Breast epithelium (tissue), 4 donors: ENCODE measurements at regions not wholly inside any gene's neighbourhood (a gene's known extent, or its start where the extent isn't known, plus 50 kb on each side); places are given as distances from the start of the nearest gene placed in this dataset.

Experiments used
- DNase-seq, 2 donors: peaks; one replicate each; pipeline ENCODE4 v3.0.0-alpha.2; 2019; ENCODE audit warnings: low spot score in 2 of 2
- H3K27ac ChIP-seq, 2 donors: fragments of 200-600 bp; sonication (generic) in 1 of 2; one replicate each; pipeline ENCODE4 v1.5.1; 2016 to 2019; ENCODE audit warnings: mild to moderate bottlenecking in 1 of 2
- H3K27me3 ChIP-seq, 2 donors: fragments of 200-600 bp; sonication (generic) in 1 of 2; one replicate each; pipeline versions ENCODE4 v1.5.1 to v1.6.0; 2017 to 2019; ENCODE audit warnings: control low read depth in 1 of 2, mild to moderate bottlenecking in 1 of 2
- H3K36me3 ChIP-seq: fragments of 200-600 bp; one replicate; pipeline ENCODE4 v1.5.1; 2019
- H3K4me1 ChIP-seq, 2 donors: fragments of 200-600 bp; sonication (generic); one replicate each; pipeline ENCODE4 v1.5.1; 2016 to 2019; ENCODE audit warnings: control low read depth in 1 of 2
- H3K4me3 ChIP-seq, 3 donors: fragments of 200-600 bp; sonication (generic); 1 replicate in 2 of 3; 2 replicates in 1 of 3; pipeline ENCODE4 v1.5.1; 2016 to 2019; ENCODE audit warnings: mild to moderate bottlenecking in 3 of 3, moderate library complexity in 2 of 3
- H3K9me3 ChIP-seq, 2 donors: fragments of 200-600 bp; sonication (generic) in 1 of 2; one replicate each; pipeline ENCODE4 v1.5.1; 2016 to 2019; ENCODE audit warnings: control low read depth in 1 of 2
- POLR2A ChIP-seq: fragments of 450-650 bp; IDR thresholded peaks from one replicate; pipeline ENCODE4 v1.6.1; 2016; ENCODE audit warnings: antibody characterized with exemption, mild to moderate bottlenecking, moderate library complexity
- POLR2AphosphoS5 ChIP-seq, 3 donors: sonication (generic); formaldehyde crosslinking; IDR thresholded peaks; one replicate each; pipeline ENCODE4 v1.6.1; 2017; ENCODE audit warnings: antibody characterized with exemption in 3 of 3
- intact Hi-C: fragments of 100-400 bp; cut with DNase I; formaldehyde crosslinking; loops from one replicate; pipeline ENCODE4 v1.15.1; 2023; ENCODE audit warnings: low total_unique reads
- TF ChIP-seq, protein P1 (sequence below), 3 donors: fragments of 450-650 bp; IDR thresholded peaks; one replicate each; pipeline ENCODE4 v1.5.1; 2016 to 2017; ENCODE audit warnings: antibody characterized with exemption in 3 of 3, mild to moderate bottlenecking in 3 of 3, moderate library complexity in 3 of 3

DNA sequence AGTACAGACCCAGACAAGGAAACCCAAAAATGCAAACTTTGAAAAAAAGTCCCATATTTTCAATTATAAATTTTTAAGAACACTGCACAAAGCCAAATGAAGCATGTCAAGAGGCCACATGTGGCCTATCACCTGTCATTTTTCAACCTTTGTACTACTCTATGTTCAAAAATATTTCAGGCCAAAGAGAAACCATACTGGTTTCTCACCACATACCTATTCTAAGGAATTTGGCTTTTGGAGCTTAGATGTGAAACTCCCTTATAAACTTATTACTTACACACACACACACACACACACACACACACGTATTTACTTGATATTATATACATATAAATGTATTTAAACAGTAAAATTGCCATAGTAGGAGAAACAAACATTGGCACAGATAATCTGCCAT is 338.7 kb downstream of the TXNL1 start:
- Histone ChIP-seq H3K36me3 (no peaks in the 10 kb centered on the region), H3K4me1 (no peaks in the 10 kb centered on the region), H3K27me3 (no peaks in the 10 kb centered on the region), H3K4me3 (no peak overlapping the region), H3K27ac (no peak overlapping the region), H3K9me3 (no peaks in the 10 kb centered on the region)
- no peak for TF ChIP-seq POLR2AphosphoS5 (IDR thresholded peaks at IDR 0.05)
- TF ChIP-seq POLR2A, result no peak
- TF ChIP-seq, protein P1, sequence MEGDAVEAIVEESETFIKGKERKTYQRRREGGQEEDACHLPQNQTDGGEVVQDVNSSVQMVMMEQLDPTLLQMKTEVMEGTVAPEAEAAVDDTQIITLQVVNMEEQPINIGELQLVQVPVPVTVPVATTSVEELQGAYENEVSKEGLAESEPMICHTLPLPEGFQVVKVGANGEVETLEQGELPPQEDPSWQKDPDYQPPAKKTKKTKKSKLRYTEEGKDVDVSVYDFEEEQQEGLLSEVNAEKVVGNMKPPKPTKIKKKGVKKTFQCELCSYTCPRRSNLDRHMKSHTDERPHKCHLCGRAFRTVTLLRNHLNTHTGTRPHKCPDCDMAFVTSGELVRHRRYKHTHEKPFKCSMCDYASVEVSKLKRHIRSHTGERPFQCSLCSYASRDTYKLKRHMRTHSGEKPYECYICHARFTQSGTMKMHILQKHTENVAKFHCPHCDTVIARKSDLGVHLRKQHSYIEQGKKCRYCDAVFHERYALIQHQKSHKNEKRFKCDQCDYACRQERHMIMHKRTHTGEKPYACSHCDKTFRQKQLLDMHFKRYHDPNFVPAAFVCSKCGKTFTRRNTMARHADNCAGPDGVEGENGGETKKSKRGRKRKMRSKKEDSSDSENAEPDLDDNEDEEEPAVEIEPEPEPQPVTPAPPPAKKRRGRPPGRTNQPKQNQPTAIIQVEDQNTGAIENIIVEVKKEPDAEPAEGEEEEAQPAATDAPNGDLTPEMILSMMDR (IDR thresholded peaks at IDR 0.05), result no peak
- DNase-seq, result no peak
- intact Hi-C loops, result no loop called here

DNA sequence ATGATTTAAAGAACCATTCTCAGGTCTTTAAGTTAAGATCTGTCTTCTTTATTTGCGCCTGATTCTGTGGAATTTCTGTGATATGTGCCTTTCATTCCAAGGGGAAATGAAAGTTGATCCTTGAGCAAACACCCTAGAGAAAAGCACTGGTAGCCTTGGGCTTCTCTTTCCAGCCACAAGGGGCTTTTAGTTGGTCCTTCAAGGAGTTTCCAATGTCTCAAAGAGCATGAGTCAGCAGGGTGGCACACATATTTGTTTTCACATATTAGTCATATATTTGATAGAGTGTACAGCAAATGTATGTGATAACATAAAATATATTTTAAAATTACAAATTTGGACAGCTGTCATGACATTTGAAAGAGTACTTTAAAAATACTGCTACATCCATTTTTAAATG is 339.5 kb downstream of the TXNL1 start:
- H3K36me3 ChIP-seq, result no peaks in the 10 kb centered on the region
- no peak overlapping the region for H3K4me3 ChIP-seq
- no peaks in the 10 kb centered on the region for H3K27me3 ChIP-seq
- H3K27ac ChIP-seq, result no peak overlapping the region
- TF ChIP-seq POLR2AphosphoS5 (IDR thresholded peaks at IDR 0.05) (no peak), POLR2A (no peak)
- no peaks in the 10 kb centered on the region for H3K9me3 ChIP-seq
- DNase-seq, result no peak
- H3K4me1 ChIP-seq, result no peaks in the 10 kb centered on the region
- intact Hi-C loops, result no loop called here

DNA sequence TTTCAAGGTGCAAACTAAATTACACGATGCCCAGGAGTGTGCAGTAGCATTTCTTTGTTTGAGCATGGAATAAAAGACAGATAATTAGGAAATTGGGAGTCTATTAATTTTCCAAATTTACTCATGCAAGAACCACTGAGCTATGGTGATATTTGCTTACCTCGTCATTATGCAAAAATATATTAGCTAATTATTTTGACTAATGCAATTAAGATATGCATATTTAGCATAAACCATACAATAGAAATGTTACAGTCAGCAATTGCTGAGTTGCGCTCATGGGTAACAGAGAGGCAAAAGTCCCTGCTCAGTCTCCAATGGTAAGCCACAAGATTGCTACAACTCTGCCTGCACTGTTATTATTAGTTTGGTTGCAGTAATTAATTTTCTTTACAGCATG is 342.0 kb downstream of the TXNL1 start:
- Histone ChIP-seq H3K9me3 (no peaks in the 10 kb centered on the region), H3K36me3 (no peaks in the 10 kb centered on the region), H3K4me3 (no peak overlapping the region), H3K27me3 (no peaks in the 10 kb centered on the region), H3K27ac (no peak overlapping the region), H3K4me1 (no peaks in the 10 kb centered on the region)
- no peak for DNase-seq
- intact Hi-C loops, result no loop called here
- TF ChIP-seq POLR2A (no peak), POLR2AphosphoS5 (IDR thresholded peaks at IDR 0.05) (no peak)
- TF ChIP-seq, protein P1 (IDR thresholded peaks at IDR 0.05), result no peak

DNA sequence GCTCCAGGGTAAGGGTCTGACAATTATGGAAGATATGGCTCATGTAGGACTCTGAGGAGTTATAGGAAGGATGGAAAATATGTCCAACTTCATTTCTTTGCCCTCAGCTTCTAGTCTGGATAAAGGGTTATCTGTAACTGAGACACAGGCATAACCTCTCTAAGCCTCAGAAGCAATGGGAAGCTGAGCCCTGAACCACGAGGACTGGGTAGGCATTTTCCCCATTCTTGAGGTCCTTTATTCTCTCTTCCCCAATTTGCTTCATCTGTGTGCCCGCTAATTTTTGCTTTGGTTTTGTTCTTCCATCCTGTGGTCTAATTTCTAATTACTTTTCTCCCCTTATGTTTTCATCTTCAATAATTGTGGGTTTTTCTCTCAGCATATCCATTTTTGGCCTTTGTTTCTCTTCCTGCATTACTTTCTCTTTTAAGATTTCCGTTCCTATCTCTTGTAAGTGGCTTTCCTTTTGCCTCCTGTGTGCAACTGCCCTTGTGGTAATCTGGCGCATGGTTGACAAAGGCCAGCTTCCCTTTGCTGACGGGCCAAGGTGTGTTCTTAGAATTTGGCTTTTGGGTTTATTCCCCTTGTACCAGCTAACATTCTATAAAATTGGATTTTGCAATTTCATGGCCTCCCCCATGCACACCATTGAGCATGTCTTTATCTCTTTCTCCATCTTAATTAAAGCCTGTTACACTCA is 343.8 kb downstream of the TXNL1 start:
- H3K9me3 ChIP-seq, result no peaks in the 10 kb centered on the region

DNA sequence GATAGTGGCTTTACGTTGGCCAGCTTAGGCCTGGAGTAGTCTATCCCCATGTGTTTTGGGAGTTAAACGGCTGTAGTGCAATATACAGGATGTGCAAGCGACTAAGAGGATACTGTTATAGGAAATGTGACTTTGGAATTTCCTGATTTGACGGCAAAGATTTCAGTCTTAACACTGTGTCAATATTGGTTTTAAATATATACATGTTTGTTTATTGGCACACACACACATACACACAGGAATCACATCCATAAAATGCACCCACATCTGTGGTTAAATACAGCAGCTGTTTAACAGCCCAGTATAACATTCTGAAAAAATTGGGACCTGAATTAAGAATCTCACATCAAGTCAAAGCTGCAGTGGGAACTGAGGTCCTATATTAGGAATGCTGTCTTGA is 347.1 kb downstream of the TXNL1 start:
- Histone ChIP-seq H3K27ac (no peak overlapping the region), H3K27me3 (no peaks in the 10 kb centered on the region)

More for the DNA sequence above, 343.8 kb downstream of the TXNL1 start:
- intact Hi-C loops, result no loop called here
- Histone ChIP-seq H3K36me3 (no peaks in the 10 kb centered on the region), H3K4me3 (no peak overlapping the region), H3K27me3 (no peaks in the 10 kb centered on the region), H3K27ac (no peak overlapping the region), H3K4me1 (no peaks in the 10 kb centered on the region)
- DNase-seq, result no peak
- no peak for TF ChIP-seq POLR2AphosphoS5 (IDR thresholded peaks at IDR 0.05)
- TF ChIP-seq POLR2A, result no peak
- TF ChIP-seq, protein P1 (IDR thresholded peaks at IDR 0.05), result no peak

More for the DNA sequence above, 347.1 kb downstream of the TXNL1 start:
- H3K9me3 ChIP-seq, result no peaks in the 10 kb centered on the region
- no peak for DNase-seq
- H3K4me3 ChIP-seq, result no peak overlapping the region
- TF ChIP-seq, protein P1 (IDR thresholded peaks at IDR 0.05), result no peak
- TF ChIP-seq POLR2AphosphoS5 (IDR thresholded peaks at IDR 0.05) (no peak), POLR2A (no peak)
- intact Hi-C loops, result no loop called here
- H3K36me3 ChIP-seq, result no peaks in the 10 kb centered on the region
- H3K4me1 ChIP-seq, result no peaks in the 10 kb centered on the region
